Activated CD8-positive, alpha-beta T cell treated with anti-CD3 and anti-CD28 coated beads for 36 hours (primary cell): ENCODE measurements at regions not wholly inside any gene's neighbourhood (a gene's known extent, or its start where the extent isn't known, plus 50 kb on each side); places are given as distances from the start of the nearest gene placed in this dataset.

Experiments used
- ATAC-seq: fragments of 200-7000 bp; cut with Tn5 transposase; one replicate; pipeline ENCODE4 v1.10.0; 2021; ENCODE audit warnings: mild to moderate bottlenecking, moderate library complexity
- CTCF ChIA-PET: fragments of 350-600 bp; sonication (Branson Sonifier 250); formaldehyde crosslinking; loops from one replicate; lab custom pipeline; 2021; ENCODE audit warnings: antibody characterized with exemption; lab: Charles Lee
- POLR2A ChIA-PET: fragments of 350-600 bp; sonication (Branson Sonifier 250); formaldehyde crosslinking; loops from one replicate; lab custom pipeline; 2021; ENCODE audit warnings: antibody characterized with exemption; lab: Charles Lee
- DNase-seq: peaks from one replicate; pipeline ENCODE4 v3.0.0-alpha.2; 2020
- H3K27ac Mint-ChIP-seq: one replicate; pipeline ENCODE4 v1.8.0; 2021; ENCODE audit warnings: mild to moderate bottlenecking, mixed read lengths
- H3K27me3 Mint-ChIP-seq: one replicate; pipeline ENCODE4 v1.8.0; 2021; ENCODE audit warnings: mixed read lengths
- H3K36me3 Mint-ChIP-seq: one replicate; pipeline ENCODE4 v1.8.0; 2021; ENCODE audit warnings: low read depth, mixed read lengths
- H3K4me1 Mint-ChIP-seq: one replicate; pipeline ENCODE4 v1.8.0; 2021; ENCODE audit warnings: low read depth, mixed read lengths
- H3K4me3 Mint-ChIP-seq: one replicate; pipeline ENCODE4 v1.8.0; 2021; ENCODE audit warnings: mild to moderate bottlenecking, moderate library complexity, mixed read lengths
- H3K9me3 Mint-ChIP-seq: one replicate; pipeline ENCODE4 v1.8.0; 2021; ENCODE audit warnings: mixed read lengths
- CTCF ChIP-seq: fragments of 200-600 bp; IDR thresholded peaks from one replicate; pipeline ENCODE4 v1.8.0; 2022; ENCODE audit warnings: antibody characterized with exemption, mild to moderate bottlenecking
- intact Hi-C: fragments of 100-400 bp; cut with micrococcal nuclease; formaldehyde crosslinking; loops from one replicate; pipeline ENCODE4 v1.10.0; 2022

GRCh38 chr13:53151336-53152056 is 122.9 kb downstream of the OLFM4 start:
- POLR2A ChIA-PET: no interaction called here
- H3K27ac Mint-ChIP-seq: no peak overlapping the region
- H3K4me3 Mint-ChIP-seq: no peak overlapping the region
- H3K9me3 Mint-ChIP-seq: no peaks in the 10 kb centered on the region
- intact Hi-C loops: no loop called here
- DNase-seq (peak; percentile 75), ATAC-seq (peak; percentile 97)
- peaks cover 8% of the 10 kb centered on the region for H3K4me1 Mint-ChIP-seq
- H3K27me3 Mint-ChIP-seq: peaks cover 10% of the 10 kb centered on the region
- CTCF ChIA-PET: interaction anchor here (0.5 to 2.1 kb wide), 18 partner anchors 8 to 486 kb away, joined by 3 to 14 read pairs (median 3); no protein-coding TSS in a partner anchor
- TF ChIP-seq CTCF: peak; percentile 71
- H3K36me3 Mint-ChIP-seq: no peaks in the 10 kb centered on the region

GRCh38 chr13:53152057-53152421 is 123.4 kb downstream of the OLFM4 start:
- CTCF ChIA-PET: interaction anchor here (0.6 to 2.1 kb wide), 16 partner anchors 8 to 487 kb away, joined by 3 to 14 read pairs (median 4); no protein-coding TSS in a partner anchor
- Mint-ChIP-seq H3K4me3 (no peak overlapping the region), H3K27me3 (peaks cover 10% of the 10 kb centered on the region), H3K4me1 (peaks cover 8% of the 10 kb centered on the region), H3K36me3 (no peaks in the 10 kb centered on the region), H3K9me3 (no peaks in the 10 kb centered on the region), H3K27ac (no peak overlapping the region)
- intact Hi-C loops: no loop called here
- DNase-seq (no peak), ATAC-seq (no peak)
- POLR2A ChIA-PET: no interaction called here
- peak; percentile 51 for TF ChIP-seq CTCF

DNA sequence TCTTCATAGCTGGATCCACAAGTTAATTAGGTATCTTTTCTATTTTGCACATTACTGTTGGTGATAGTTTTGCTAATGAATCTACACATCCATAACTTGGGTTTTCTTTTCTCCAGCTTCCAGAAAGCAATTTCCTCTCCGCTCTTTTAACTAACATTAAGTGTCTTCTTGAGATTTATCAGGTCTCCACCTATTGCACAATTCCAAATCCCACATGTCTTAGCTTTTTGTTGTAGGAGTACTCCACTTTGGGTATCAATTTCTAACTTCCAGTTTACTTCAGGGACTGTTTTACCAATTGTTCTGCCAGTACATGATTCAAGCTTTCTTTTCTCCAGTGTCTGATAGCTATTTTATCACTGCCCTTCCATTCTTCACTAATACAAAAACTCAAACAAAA is 129.6 kb downstream of the OLFM4 start:
- DNase-seq: no peak
- peaks cover 1% of the 10 kb centered on the region for H3K27me3 Mint-ChIP-seq
- peaks cover 4% of the 10 kb centered on the region for H3K9me3 Mint-ChIP-seq
- CTCF ChIA-PET: no interaction called here
- TF ChIP-seq CTCF: no peak
- H3K36me3 Mint-ChIP-seq: no peaks in the 10 kb centered on the region
- H3K4me3 Mint-ChIP-seq: no peak overlapping the region
- no peak for ATAC-seq
- no peaks in the 10 kb centered on the region for H3K4me1 Mint-ChIP-seq
- POLR2A ChIA-PET: no interaction called here
- no peak overlapping the region for H3K27ac Mint-ChIP-seq
- intact Hi-C loops: no loop called here

GRCh38 chr13:53159431-53159830 is 130.8 kb downstream of the OLFM4 start:
- POLR2A ChIA-PET: no interaction called here
- CTCF ChIA-PET: interaction anchor here (1.1 kb wide), 1 partner anchor 8 kb away, joined by 3 read pairs; no protein-coding TSS in a partner anchor
- DNase-seq (no peak), ATAC-seq (no peak)
- TF ChIP-seq CTCF: no peak
- no peak overlapping the region for H3K4me3 Mint-ChIP-seq
- intact Hi-C loops: no loop called here
- peaks cover 1% of the 10 kb centered on the region for H3K27me3 Mint-ChIP-seq
- no peaks in the 10 kb centered on the region for H3K4me1 Mint-ChIP-seq
- no peaks in the 10 kb centered on the region for H3K36me3 Mint-ChIP-seq
- H3K9me3 Mint-ChIP-seq: peaks cover 4% of the 10 kb centered on the region
- no peak overlapping the region for H3K27ac Mint-ChIP-seq

DNA sequence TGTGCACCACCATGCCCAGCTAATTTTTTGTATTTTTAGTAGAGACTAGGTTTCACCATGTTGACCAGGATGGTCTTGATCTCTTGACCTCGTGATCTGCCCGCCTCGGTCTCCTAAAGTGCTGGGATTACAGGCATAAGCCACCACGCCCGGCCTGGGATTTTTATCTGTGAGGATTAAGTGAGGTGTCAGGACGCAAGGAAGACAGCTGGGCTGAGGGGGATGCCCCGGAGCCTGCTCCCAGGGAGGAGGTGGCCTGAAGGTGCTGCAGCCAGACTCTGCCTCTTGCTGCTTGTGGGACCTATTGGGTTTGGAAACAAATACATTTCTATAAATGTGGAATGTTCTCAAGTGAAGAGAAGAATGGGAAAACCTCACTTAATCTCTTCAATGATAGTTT is 131.6 kb downstream of the OLFM4 start:
- POLR2A ChIA-PET: no interaction called here
- DNase-seq (no peak), ATAC-seq (no peak)
- Mint-ChIP-seq H3K36me3 (no peaks in the 10 kb centered on the region), H3K27ac (no peak overlapping the region), H3K4me1 (no peaks in the 10 kb centered on the region), H3K27me3 (peaks cover under 1% of the 10 kb centered on the region), H3K4me3 (no peak overlapping the region), H3K9me3 (peaks cover 4% of the 10 kb centered on the region)
- CTCF ChIA-PET: interaction anchor here (1.1 kb wide), 1 partner anchor 8 kb away, joined by 3 read pairs; no protein-coding TSS in a partner anchor
- intact Hi-C loops: no loop called here
- no peak for TF ChIP-seq CTCF
